Upper lobe of right lung (tissue), 1 donor: ENCODE measurements at regions not wholly inside any gene's neighbourhood (a gene's known extent, or its start where the extent isn't known, plus 50 kb on each side); places are given as distances from the start of the nearest gene placed in this dataset.
A peak's percentile ranks its signal among the peaks of the same experiment; 100 is the strongest.

ENCODE experiments used
- ATAC-seq: fragments of 200-7000 bp; cut with Tn5 transposase; one replicate; pipeline ENCODE4 v1.9.1; 2020; ENCODE audit warnings: mild to moderate bottlenecking, moderate library complexity
- DNase-seq: peaks from one replicate; pipeline ENCODE4 v3.0.0-alpha.2; 2020
- H3K27ac ChIP-seq: fragments of 200-600 bp; one replicate; pipeline ENCODE4 v1.8.0; 2022
- H3K27me3 ChIP-seq: fragments of 200-600 bp; one replicate; pipeline ENCODE4 v1.8.0; 2022; ENCODE audit warnings: mild to moderate bottlenecking
- H3K36me3 ChIP-seq: fragments of 200-600 bp; one replicate; pipeline ENCODE4 v1.8.0; 2022
- H3K4me1 ChIP-seq: fragments of 200-600 bp; one replicate; pipeline ENCODE4 v1.8.0; 2022
- H3K4me3 ChIP-seq: fragments of 200-600 bp; one replicate; pipeline ENCODE4 v1.8.0; 2022; ENCODE audit warnings: mild to moderate bottlenecking
- H3K9me3 ChIP-seq: fragments of 200-600 bp; one replicate; pipeline ENCODE4 v1.8.0; 2022
- CTCF ChIP-seq: fragments of 200-600 bp; IDR thresholded peaks from one replicate; pipeline ENCODE4 v1.8.0; 2022; ENCODE audit warnings: antibody characterized with exemption
- intact Hi-C: fragments of 100-400 bp; cut with DNase I; formaldehyde crosslinking; loops from one replicate; pipeline ENCODE4 v1.11.0; 2022
- donor health status: DM: no; HTN: yes; CAD: no; lungs with severe emphysema.

GRCh38 chr13:63092456-63092855, 1676.8 kb upstream of the PCDH20 start:
- DNase-seq = no peak
- H3K36me3 ChIP-seq = no peaks in the 10 kb centered on the region
- no peaks in the 10 kb centered on the region for H3K27me3 ChIP-seq
- H3K9me3 ChIP-seq = no peaks in the 10 kb centered on the region
- intact Hi-C loops = no loop called here
- no peak overlapping the region for H3K4me3 ChIP-seq
- TF ChIP-seq CTCF = no peak
- no peaks in the 10 kb centered on the region for H3K4me1 ChIP-seq
- no peak for ATAC-seq
- no peak overlapping the region for H3K27ac ChIP-seq

GRCh38 chr13:63090524-63090923, 1674.9 kb upstream of the PCDH20 start:
- Histone ChIP-seq H3K4me3 (no peak overlapping the region), H3K9me3 (no peaks in the 10 kb centered on the region), H3K27ac (no peak overlapping the region), H3K36me3 (no peaks in the 10 kb centered on the region), H3K4me1 (no peaks in the 10 kb centered on the region), H3K27me3 (no peaks in the 10 kb centered on the region)
- TF ChIP-seq CTCF = no peak
- DNase-seq = no peak
- intact Hi-C loops = no loop called here
- ATAC-seq = no peak

GRCh38 chr13:63088226-63088625, 1672.6 kb upstream of the PCDH20 start:
- peak; percentile 50 for ATAC-seq
- no peaks in the 10 kb centered on the region for H3K9me3 ChIP-seq
- no peak for DNase-seq
- no peak overlapping the region for H3K4me3 ChIP-seq
- H3K27ac ChIP-seq = no peak overlapping the region
- no peaks in the 10 kb centered on the region for H3K36me3 ChIP-seq
- no peaks in the 10 kb centered on the region for H3K4me1 ChIP-seq
- H3K27me3 ChIP-seq = no peaks in the 10 kb centered on the region
- TF ChIP-seq CTCF = no peak
- intact Hi-C loops = no loop called here

- H3K4me1 ChIP-seq = no peaks in the 10 kb centered on the region
- ATAC-seq (no peak), DNase-seq (no peak)
- no peaks in the 10 kb centered on the region for H3K36me3 ChIP-seq
- no peak for TF ChIP-seq CTCF
- H3K27ac ChIP-seq = no peak overlapping the region
- no peak overlapping the region for H3K4me3 ChIP-seq
- no peaks in the 10 kb centered on the region for H3K9me3 ChIP-seq
- H3K27me3 ChIP-seq = no peaks in the 10 kb centered on the region
- intact Hi-C loops = no loop called here
Observed at GRCh38 chr13:63086286-63086685, 1670.6 kb upstream of the PCDH20 start.

- Histone ChIP-seq H3K4me3 (no peak overlapping the region), H3K27ac (no peak overlapping the region), H3K9me3 (no peaks in the 10 kb centered on the region), H3K36me3 (no peaks in the 10 kb centered on the region), H3K4me1 (no peaks in the 10 kb centered on the region), H3K27me3 (no peaks in the 10 kb centered on the region)
- DNase-seq (no peak), ATAC-seq (no peak)
- intact Hi-C loops = no loop called here
- no peak for TF ChIP-seq CTCF
Observed at GRCh38 chr13:63085851-63086250, 1670.2 kb upstream of the PCDH20 start.

- DNase-seq = no peak
- no peak for TF ChIP-seq CTCF
- intact Hi-C loops = no loop called here
- H3K27ac ChIP-seq = no peak overlapping the region
- H3K27me3 ChIP-seq = no peaks in the 10 kb centered on the region
- no peaks in the 10 kb centered on the region for H3K9me3 ChIP-seq
- no peaks in the 10 kb centered on the region for H3K4me1 ChIP-seq
- no peak overlapping the region for H3K4me3 ChIP-seq
- no peak for ATAC-seq
- no peaks in the 10 kb centered on the region for H3K36me3 ChIP-seq
Observed at GRCh38 chr13:63081400-63082014, 1665.9 kb upstream of the PCDH20 start.
